GM23338 (cell line): ENCODE measurements at regions not wholly inside any gene's neighbourhood (a gene's known extent, or its start where the extent isn't known, plus 50 kb on each side); places are given as distances from the start of the nearest gene placed in this dataset.

Source experiments
- ATAC-seq: fragments of 200-7000 bp; cut with Tn5 transposase; 3 replicates; pipeline ENCODE4 v1.9.1; 2020
- DNase-seq: peaks from one replicate; pipeline ENCODE4 v3.0.0-alpha.2; 2015; ENCODE audit warnings: low spot score
- H2AFZ ChIP-seq: fragments of 200-600 bp; sonication (generic); 2 replicates; pipeline ENCODE4 v1.8.0; 2016; ENCODE audit warnings: antibody characterized with exemption, mild to moderate bottlenecking, moderate library complexity
- H3F3A ChIP-seq: fragments of 200-600 bp; sonication (generic); replicated peaks from 2 replicates; pipeline ENCODE4 v1.8.0; 2017; ENCODE audit warnings: antibody characterized with exemption, mixed run types, low read depth
- H3K27ac ChIP-seq: fragments of 200-600 bp; sonication (generic); 2 replicates; pipeline ENCODE4 v1.6.1; 2016; ENCODE audit warnings: low read depth
- H3K27me3 ChIP-seq: fragments of 200-600 bp; sonication (generic); 2 replicates; pipeline ENCODE4 v1.8.0; 2016; ENCODE audit warnings: mild to moderate bottlenecking, mixed run types, moderate library complexity; ENCODE audit not compliant: insufficient read depth
- H3K36me3 ChIP-seq: fragments of 200-600 bp; sonication (generic); 2 replicates; pipeline ENCODE4 v1.8.0; 2016; ENCODE audit warnings: mild to moderate bottlenecking; ENCODE audit not compliant: insufficient read depth
- H3K4me1 ChIP-seq: fragments of 200-600 bp; sonication (generic); 2 replicates; pipeline ENCODE4 v1.8.0; 2016; ENCODE audit warnings: mild to moderate bottlenecking, moderate library complexity; ENCODE audit not compliant: insufficient read depth
- H3K4me2 ChIP-seq: fragments of 200-600 bp; sonication (generic); 2 replicates; pipeline ENCODE4 v1.7.1; 2017; ENCODE audit warnings: mixed run types
- H3K4me3 ChIP-seq: fragments of 200-600 bp; sonication (generic); 2 replicates; pipeline ENCODE4 v1.6.1; 2016; ENCODE audit warnings: mixed run types
- H3K79me2 ChIP-seq: fragments of 200-600 bp; sonication (generic); replicated peaks from 2 replicates; pipeline ENCODE4 v1.8.0; 2017; ENCODE audit warnings: mild to moderate bottlenecking; ENCODE audit not compliant: insufficient read depth
- H3K9me2 ChIP-seq: fragments of 200-600 bp; sonication (generic); 2 replicates; pipeline ENCODE4 v1.8.0; 2017; ENCODE audit not compliant: insufficient read depth
- H4K20me1 ChIP-seq: fragments of 200-600 bp; sonication (generic); replicated peaks from 2 replicates; pipeline ENCODE4 v1.8.0; 2017; ENCODE audit warnings: mild to moderate bottlenecking; ENCODE audit not compliant: insufficient read depth
- H3K27ac Mint-ChIP-seq: 2 replicates; pipeline ENCODE4 v1.8.0; 2020; ENCODE audit warnings: inconsistent platforms, mild to moderate bottlenecking, moderate library complexity, mixed read lengths
- H3K27me3 Mint-ChIP-seq: 3 replicates; pipeline ENCODE4 v1.8.0; 2022; ENCODE audit warnings: low read depth, mild to moderate bottlenecking, moderate library complexity, mixed read lengths, inconsistent platforms; ENCODE audit not compliant: insufficient read depth, poor library complexity
- H3K36me3 Mint-ChIP-seq: 3 replicates; pipeline ENCODE4 v1.8.0; 2021; ENCODE audit warnings: low read depth, mild to moderate bottlenecking, inconsistent platforms, moderate library complexity, mixed read lengths
- H3K4me1 Mint-ChIP-seq: 3 replicates; pipeline ENCODE4 v1.8.0; 2020; ENCODE audit warnings: mild to moderate bottlenecking, inconsistent platforms, mixed read lengths
- H3K4me3 Mint-ChIP-seq: 3 replicates; pipeline ENCODE4 v1.8.0; 2021; ENCODE audit warnings: moderate library complexity, mild to moderate bottlenecking, inconsistent platforms, mixed read lengths
- H3K9me3 Mint-ChIP-seq: 3 replicates; pipeline ENCODE4 v1.8.0; 2020; ENCODE audit warnings: moderate library complexity, mild to moderate bottlenecking, inconsistent platforms, mixed read lengths
- CREB1 ChIP-seq: fragments of 250-450 bp; sonication (Bioruptor Pico); IDR thresholded peaks from 2 replicates; pipeline ENCODE4 v1.5.0; 2020; ENCODE audit warnings: low read depth, mild to moderate bottlenecking, moderate library complexity
- CTCF ChIP-seq, 2 experiments: fragments of 200-600 bp in 1 of 2; sonication (generic) in 1 of 2; conservative IDR thresholded peaks; 2 replicates each; pipeline versions ENCODE4 v1.5.1 to v1.6.1; 2016 to 2017; ENCODE audit warnings: antibody characterized with exemption in 2 of 2, low read depth in 2 of 2, mild to moderate bottlenecking in 2 of 2, moderate library complexity in 1 of 2
- ETS1 ChIP-seq: IDR thresholded peaks from 2 replicates; pipeline ENCODE4 v1.6.1; 2016; ENCODE audit warnings: antibody characterized with exemption
- EZH2 ChIP-seq: fragments of 200-600 bp; sonication (generic); IDR thresholded peaks from one replicate; pipeline ENCODE4 v1.8.0; 2017; ENCODE audit warnings: antibody characterized with exemption, mild to moderate bottlenecking, low read depth; ENCODE audit not compliant: unreplicated experiment
- EZH2phosphoT487 ChIP-seq: fragments of 200-600 bp; sonication (generic); IDR thresholded peaks from one replicate; pipeline ENCODE4 v1.8.1; 2018; ENCODE audit warnings: antibody characterized with exemption; ENCODE audit not compliant: unreplicated experiment
- JUNB ChIP-seq: IDR thresholded peaks from one replicate; pipeline ENCODE4 v1.6.1; 2016; ENCODE audit warnings: antibody characterized with exemption; ENCODE audit not compliant: unreplicated experiment
- NANOG ChIP-seq: IDR thresholded peaks from 2 replicates; pipeline ENCODE4 v1.6.1; 2016; ENCODE audit warnings: antibody characterized with exemption, borderline replicate concordance
- POLR2AphosphoS5 ChIP-seq: IDR thresholded peaks from 2 replicates; pipeline ENCODE4 v1.6.1; 2016; ENCODE audit warnings: antibody characterized with exemption, low read depth
- REST ChIP-seq: IDR thresholded peaks from one replicate; pipeline ENCODE4 v1.6.1; 2018; ENCODE audit warnings: antibody characterized with exemption; ENCODE audit not compliant: unreplicated experiment
- STAT1 ChIP-seq: IDR thresholded peaks from one replicate; pipeline ENCODE4 v1.6.1; 2016; ENCODE audit warnings: antibody characterized with exemption; ENCODE audit not compliant: unreplicated experiment
- ZNF114 ChIP-seq: fragments of 250-450 bp; sonication (Bioruptor Pico); IDR thresholded peaks from 2 replicates; pipeline ENCODE4 v1.5.0; 2020; ENCODE audit warnings: mild to moderate bottlenecking, moderate library complexity
- ZNF331 ChIP-seq: fragments of 250-450 bp; sonication (Bioruptor Pico); IDR thresholded peaks from 2 replicates; pipeline ENCODE4 v1.5.0; 2020; ENCODE audit warnings: low read depth, mild to moderate bottlenecking, moderate library complexity
- ZNF462 ChIP-seq: fragments of 250-450 bp; sonication (Bioruptor Pico); IDR thresholded peaks from 2 replicates; pipeline ENCODE4 v1.5.0; 2020; ENCODE audit warnings: mild to moderate bottlenecking, moderate library complexity

- H3K4me1 Mint-ChIP-seq: peaks cover 21% of the 10 kb centered on the region
- no peaks in the 10 kb centered on the region for H3K36me3 ChIP-seq
Observed at GRCh38 chr13:61095885-61096284, 319.8 kb downstream of the PCDH20 start.

More at GRCh38 chr13:61095885-61096284, 319.8 kb downstream of the PCDH20 start:
- Histone ChIP-seq H3K27me3 (no peaks in the 10 kb centered on the region), H3K4me3 (no peak overlapping the region), H3F3A (no peaks in the 10 kb centered on the region), H3K27ac (no peak overlapping the region), H3K4me2 (no peak overlapping the region), H3K4me1 (peaks cover 17% of the 10 kb centered on the region), H4K20me1 (no peaks in the 10 kb centered on the region), H2AFZ (no peak overlapping the region), H3K9me2 (peaks cover 6% of the 10 kb centered on the region; the same call in 1 of the 2 replicates), H3K79me2 (no peaks in the 10 kb centered on the region)
- peaks cover 2% of the 10 kb centered on the region for H3K27me3 Mint-ChIP-seq
- H3K9me3 Mint-ChIP-seq: peaks cover under 1% of the 10 kb centered on the region; the same call in 1 of the 3 replicates
- peaks cover 3% of the 10 kb centered on the region; the same call in 1 of the 3 replicates for H3K36me3 Mint-ChIP-seq
- no peak overlapping the region for H3K4me3 Mint-ChIP-seq
- no peak overlapping the region for H3K27ac Mint-ChIP-seq
- DNase-seq (no peak), ATAC-seq (no peak)
- TF ChIP-seq ETS1: no peak
- no peak for TF ChIP-seq EZH2
- TF ChIP-seq POLR2AphosphoS5: no peak
- no peak for TF ChIP-seq ZNF331 (CRISPR knock-in tag)
- no peak for TF ChIP-seq CTCF (conservative IDR thresholded peaks at IDR 0.05; ENCODE audit: low read depth in 2 of 2)
- TF ChIP-seq ZNF114: no peak
- no peak for TF ChIP-seq STAT1
- no peak for TF ChIP-seq CREB1 (CRISPR knock-in tag)
- TF ChIP-seq EZH2phosphoT487: no peak
- TF ChIP-seq NANOG: no peak
- no peak for TF ChIP-seq REST
- no peak for TF ChIP-seq JUNB
- no peak for TF ChIP-seq ZNF462 (CRISPR knock-in tag)
